ENCODE measurements at regions not wholly inside any gene's neighbourhood (a gene's known extent, or its start where the extent isn't known, plus 50 kb on each side); places are given as distances from the start of the nearest gene placed in this dataset.

- no peak overlapping the region for H3K23ac ChIP-seq (ENCODE audit: insufficient read length)
- no peak overlapping the region for H3K27ac ChIP-seq (ENCODE audit: low read depth, low read length)
- no peak overlapping the region for H3K9ac ChIP-seq (replicated peaks in 1 of 4; ENCODE audit: extremely low read depth in 1 of 4, low read depth in 3 of 4, low read length in 3 of 4)
- H3K4me1 ChIP-seq (replicated peaks in 1 of 4; ENCODE audit: control insufficient read depth in 3 of 4, insufficient read depth in 4 of 4, low read length in 3 of 4): peaks cover 5 to 18% (median 10%) of the 10 kb centered on the region in 4 experiments
- FAIRE-seq: no peak
- H3K79me1 ChIP-seq (ENCODE audit: low read depth, low read length): no peaks in the 10 kb centered on the region
- POLR2A ChIA-PET (ENCODE audit: partially characterized antibody): no interaction called here
- peak overlapping the region; percentile 41; the same call in 1 of the 2 replicates for H2BK12ac ChIP-seq (ENCODE audit: low read depth, low read length)
- peak in 1 of 2 experiments; percentile 52 for DNase-seq (ENCODE audit: low read depth in 1 of 2, low spot score in 2 of 2)
- H3K4me3 ChIP-seq (ENCODE audit: extremely low read depth in 1 of 4, insufficient read depth in 2 of 4, low read depth in 3 of 4, low read length in 4 of 4): peak overlapping the region in 1 of 4 experiments; percentile 31; a peak in 1 of 8 replicates
- 34% methylated on average over 14 of the region's 14 CpGs; no CpG with 5 or more reads in 1 of the 2 experiments for WGBS, 2 experiments (ENCODE audit: extremely low coverage in 1 of 2, insufficient coverage in 1 of 2, insufficient read length in 1 of 2, insufficient replicate concordance in 2 of 2, low coverage in 1 of 2, low lambda C conversion rate in 2 of 2, missing lambda C conversion rate in 1 of 2)
- no peak overlapping the region for H2BK120ac ChIP-seq (replicated peaks; ENCODE audit: low read depth, low read length)
- H3K79me2 ChIP-seq (ENCODE audit: control insufficient read depth in 1 of 2, insufficient read depth in 2 of 2, low read length in 2 of 2): no peaks in the 10 kb centered on the region
- H3K36me3 ChIP-seq (ENCODE audit: control insufficient read depth in 2 of 4, insufficient read depth in 4 of 4, low read length in 3 of 4): no peaks in the 10 kb centered on the region
- peak overlapping the region; percentile 34 to 46; a peak in 3 of 4 replicates for H3K4me2 ChIP-seq (ENCODE audit: insufficient read depth in 1 of 2, low read depth in 2 of 2, low read length in 2 of 2)
- CTCF ChIA-PET (ENCODE audit: partially characterized antibody): interaction anchor here (0.6 to 0.9 kb wide), 3 partner anchors 10 to 80 kb away, joined by 3 read pairs; no protein-coding TSS in a partner anchor
- no peak overlapping the region; the same call in 1 of the 2 replicates for H2AFZ ChIP-seq (ENCODE audit: low read length)
- H4K8ac ChIP-seq (ENCODE audit: extremely low read depth, insufficient read depth, low read length): no peak overlapping the region
- H2BK20ac ChIP-seq (ENCODE audit: low read length): peak overlapping the region; percentile 72; the same call in 1 of the 2 replicates
- no peaks in the 10 kb centered on the region for H4K20me1 ChIP-seq (replicated peaks in 1 of 2; ENCODE audit: control insufficient read depth in 1 of 2, insufficient read depth in 2 of 2, low read length in 2 of 2)
- H3K14ac ChIP-seq (ENCODE audit: insufficient read length): no peak overlapping the region
- H3K9me3 ChIP-seq (ENCODE audit: insufficient read depth in 2 of 2, low read depth in 1 of 2, low read length in 1 of 2): 0 out of 4 replicates have a peak, but pooled peaks cover 0 to 4% of the 10 kb centered on the region in 2 experiments
- no peak overlapping the region for H2AK5ac ChIP-seq (ENCODE audit: low read depth, low read length)
- no peak overlapping the region for H3K4ac ChIP-seq (replicated peaks; ENCODE audit: insufficient read length, low read depth, low read length)
- H4K91ac ChIP-seq (replicated peaks; ENCODE audit: insufficient read length, low read length): no peak overlapping the region
- no peaks in the 10 kb centered on the region for H3K27me3 ChIP-seq (replicated peaks in 1 of 4; ENCODE audit: control insufficient read depth in 3 of 4, extremely low read depth in 1 of 4, insufficient read depth in 3 of 4, low read length in 3 of 4)
- H3K18ac ChIP-seq (ENCODE audit: extremely low read depth, low read length): peak overlapping the region; percentile 51; the same call in 1 of the 2 replicates
- H3K56ac ChIP-seq (replicated peaks; ENCODE audit: insufficient read length, low read depth, low read length): no peak overlapping the region
- H2BK15ac ChIP-seq (ENCODE audit: low read length): no peak overlapping the region
- no peak overlapping the region for H4K5ac ChIP-seq (ENCODE audit: insufficient read length, low read depth, low read length)
- 0 out of 2 replicates have a peak overlapping the region, but pooled peaks have one; percentile 19 for H2BK5ac ChIP-seq (ENCODE audit: low read depth, low read length)
- H3K23me2 ChIP-seq (ENCODE audit: low read depth, low read length): no peaks in the 10 kb centered on the region; the same call in 1 of the 2 replicates
- no peak for TF ChIP-seq CTBP2 (IDR thresholded peaks at IDR 0.05; ENCODE audit: borderline replicate concordance, insufficient read depth, insufficient read length, low read length)
- TF ChIP-seq E2F6 (IDR thresholded peaks at IDR 0.05): no peak
- TF ChIP-seq MAFK (IDR thresholded peaks at IDR 0.05; ENCODE audit: low read depth, low read length): no peak
- TF ChIP-seq TAF1 (IDR thresholded peaks at IDR 0.05; ENCODE audit: low read depth, low read length): no peak
- TF ChIP-seq SP4 (IDR thresholded peaks at IDR 0.05; ENCODE audit: low read length): no peak
- no peak for TF ChIP-seq HDAC2 (IDR thresholded peaks at IDR 0.05; ENCODE audit: borderline replicate concordance in 1 of 2, low read depth in 2 of 2, low read length in 2 of 2)
Measured at GRCh38 chr9:78542491-78543181, 245.7 kb downstream of the PSAT1 start.
